ENCODE measurements at regions not wholly inside any gene's neighbourhood (a gene's known extent, or its start where the extent isn't known, plus 50 kb on each side); places are given as distances from the start of the nearest gene placed in this dataset.

GRCh38 chr13:75165543-75166230, 316.3 kb downstream of the TBC1D4 start:
- DNase-seq (ENCODE audit: low spot score in 2 of 2): no peak
- no peaks in the 10 kb centered on the region for H3K27me3 ChIP-seq (ENCODE audit: low read depth)
- H3K9me3 ChIP-seq: no peaks in the 10 kb centered on the region
- H3K36me3 ChIP-seq (replicated peaks): no peaks in the 10 kb centered on the region
- H3K4me3 ChIP-seq: no peak overlapping the region
- no peaks in the 10 kb centered on the region for H3K4me1 ChIP-seq
- in situ Hi-C loops (cut with MboI; ENCODE audit: low sequenced_read_pairs): no loop called here

DNA sequence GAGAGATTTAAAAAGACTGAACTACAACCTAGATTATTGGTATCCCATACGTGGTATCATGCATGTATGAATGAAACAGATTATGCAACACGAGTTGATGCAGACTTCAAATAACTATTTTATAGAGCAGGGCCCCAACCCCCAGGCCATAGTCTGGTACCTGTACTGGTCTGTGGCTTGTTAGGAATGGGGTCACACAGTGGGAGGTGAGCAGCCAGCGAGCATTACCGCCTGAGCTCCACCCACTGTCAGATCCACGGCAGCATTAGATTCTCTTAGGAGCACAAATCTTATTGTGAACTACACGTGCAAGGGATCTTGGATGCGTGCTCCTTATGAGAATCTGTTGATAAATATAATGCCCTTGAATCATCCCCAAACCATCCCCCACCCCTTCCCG, 320.2 kb downstream of the TBC1D4 start:
- no peaks in the 10 kb centered on the region for H3K4me1 ChIP-seq
- in situ Hi-C loops (cut with MboI; ENCODE audit: low sequenced_read_pairs): no loop called here
- no peaks in the 10 kb centered on the region for H3K27me3 ChIP-seq (ENCODE audit: low read depth)
- H3K36me3 ChIP-seq (replicated peaks): no peaks in the 10 kb centered on the region
- no peak overlapping the region for H3K4me3 ChIP-seq
- DNase-seq (ENCODE audit: low spot score in 2 of 2): no peak
- H3K9me3 ChIP-seq: no peaks in the 10 kb centered on the region

DNA sequence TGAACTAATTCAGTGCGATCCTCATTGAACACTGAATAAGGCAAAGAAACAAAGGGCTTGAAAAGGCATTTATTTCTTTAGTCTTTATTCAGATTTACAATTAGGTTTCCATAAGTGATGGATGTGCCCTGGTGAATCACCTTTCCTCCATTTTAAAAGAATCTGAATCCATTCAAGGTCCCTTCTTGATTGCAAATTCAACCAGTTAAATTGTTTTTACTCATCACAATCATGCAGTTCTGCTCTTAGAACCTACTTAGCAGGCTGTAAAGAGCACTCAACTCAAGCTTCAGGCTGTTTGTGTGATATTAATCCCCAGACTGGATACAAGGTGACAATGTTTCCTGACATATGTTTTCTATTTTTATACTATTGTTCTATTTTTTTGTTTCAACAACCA, 321.0 kb downstream of the TBC1D4 start:
- DNase-seq (ENCODE audit: low spot score in 2 of 2): no peak
- Histone ChIP-seq H3K36me3 (replicated peaks) (no peaks in the 10 kb centered on the region), H3K4me3 (no peak overlapping the region), H3K27me3 (ENCODE audit: low read depth) (no peaks in the 10 kb centered on the region), H3K4me1 (no peaks in the 10 kb centered on the region), H3K9me3 (no peaks in the 10 kb centered on the region)
- in situ Hi-C loops (cut with MboI; ENCODE audit: low sequenced_read_pairs): no loop called here

DNA sequence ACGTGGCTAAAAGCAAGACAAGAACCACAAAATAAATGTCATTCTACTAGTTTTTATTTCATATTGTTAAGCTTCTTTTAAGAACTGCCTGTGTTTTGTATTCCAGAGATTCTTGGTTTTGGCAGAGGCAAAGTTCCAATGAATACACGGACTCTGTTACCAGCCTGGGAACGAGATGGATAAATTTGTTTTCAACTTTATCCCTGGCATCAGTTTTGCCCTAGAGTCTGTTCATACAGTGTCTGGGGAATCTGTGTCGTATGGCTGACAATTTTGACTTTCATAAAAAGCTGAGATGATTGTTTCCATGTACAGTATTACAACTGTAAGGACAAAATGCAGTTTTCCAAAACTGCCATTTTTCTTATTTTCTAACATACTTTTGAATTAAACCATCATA, 327.6 kb downstream of the TBC1D4 start:
- no peaks in the 10 kb centered on the region for H3K27me3 ChIP-seq (ENCODE audit: low read depth)
- H3K36me3 ChIP-seq (replicated peaks): no peaks in the 10 kb centered on the region
- in situ Hi-C loops (cut with MboI; ENCODE audit: low sequenced_read_pairs): no loop called here
- no peaks in the 10 kb centered on the region for H3K4me1 ChIP-seq
- DNase-seq (ENCODE audit: low spot score in 2 of 2): no peak
- H3K9me3 ChIP-seq: no peaks in the 10 kb centered on the region
- H3K4me3 ChIP-seq: no peak overlapping the region

- no peaks in the 10 kb centered on the region for H3K9me3 ChIP-seq
- in situ Hi-C loops (cut with MboI; ENCODE audit: low sequenced_read_pairs): no loop called here
- no peaks in the 10 kb centered on the region for H3K4me1 ChIP-seq
- H3K27me3 ChIP-seq (ENCODE audit: low read depth): no peaks in the 10 kb centered on the region
- H3K36me3 ChIP-seq (replicated peaks): no peaks in the 10 kb centered on the region
- DNase-seq (ENCODE audit: low spot score in 2 of 2): no peak
- no peak overlapping the region for H3K4me3 ChIP-seq
These were observed 328.1 kb downstream of the TBC1D4 start for GRCh38 chr13:75153834-75154233.

DNA sequence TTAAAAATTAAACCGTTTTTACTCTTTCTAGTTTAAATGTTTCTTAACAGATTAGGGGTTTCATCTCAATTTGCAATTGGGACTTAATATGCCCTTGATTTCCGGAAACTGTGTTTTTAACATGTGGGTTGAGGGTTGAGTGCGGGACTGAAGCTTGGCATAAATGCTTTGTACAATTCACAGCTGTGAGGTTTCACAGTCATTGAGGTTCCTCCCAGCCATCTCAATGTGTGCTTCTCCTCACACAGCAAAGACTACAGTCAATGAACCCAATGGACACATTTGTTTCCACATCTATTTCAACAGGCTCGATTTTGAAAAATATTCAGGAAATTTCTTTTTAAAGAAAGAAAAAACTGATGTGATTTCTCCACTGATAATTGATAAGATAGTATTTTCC, 328.6 kb downstream of the TBC1D4 start:
- Histone ChIP-seq H3K36me3 (replicated peaks) (no peaks in the 10 kb centered on the region), H3K9me3 (no peaks in the 10 kb centered on the region), H3K4me1 (no peaks in the 10 kb centered on the region), H3K4me3 (no peak overlapping the region), H3K27me3 (ENCODE audit: low read depth) (no peaks in the 10 kb centered on the region)
- in situ Hi-C loops (cut with MboI; ENCODE audit: low sequenced_read_pairs): no loop called here
- no peak for DNase-seq (ENCODE audit: low spot score in 2 of 2)

- no peak for DNase-seq (ENCODE audit: low spot score in 2 of 2)
- Histone ChIP-seq H3K4me3 (no peak overlapping the region), H3K9me3 (no peaks in the 10 kb centered on the region), H3K27me3 (ENCODE audit: low read depth) (no peaks in the 10 kb centered on the region), H3K4me1 (no peaks in the 10 kb centered on the region), H3K36me3 (replicated peaks) (no peaks in the 10 kb centered on the region)
- in situ Hi-C loops (cut with MboI; ENCODE audit: low sequenced_read_pairs): no loop called here
These were observed 330.8 kb downstream of the TBC1D4 start for GRCh38 chr13:75151081-75151643.

GRCh38 chr13:75149776-75150175, 332.2 kb downstream of the TBC1D4 start:
- DNase-seq (ENCODE audit: low spot score in 2 of 2): no peak
- in situ Hi-C loops (cut with MboI; ENCODE audit: low sequenced_read_pairs): no loop called here
- Histone ChIP-seq H3K4me1 (no peaks in the 10 kb centered on the region), H3K9me3 (no peaks in the 10 kb centered on the region), H3K36me3 (replicated peaks) (no peaks in the 10 kb centered on the region), H3K27me3 (ENCODE audit: low read depth) (no peaks in the 10 kb centered on the region), H3K4me3 (no peak overlapping the region)

- DNase-seq (ENCODE audit: low spot score in 2 of 2): no peak
- in situ Hi-C loops (cut with MboI; ENCODE audit: low sequenced_read_pairs): no loop called here
- Histone ChIP-seq H3K27me3 (ENCODE audit: low read depth) (no peaks in the 10 kb centered on the region), H3K9me3 (no peaks in the 10 kb centered on the region), H3K4me1 (no peaks in the 10 kb centered on the region), H3K36me3 (replicated peaks) (no peaks in the 10 kb centered on the region), H3K4me3 (no peak overlapping the region)
These were observed 334.0 kb downstream of the TBC1D4 start for GRCh38 chr13:75147946-75148345.

DNA sequence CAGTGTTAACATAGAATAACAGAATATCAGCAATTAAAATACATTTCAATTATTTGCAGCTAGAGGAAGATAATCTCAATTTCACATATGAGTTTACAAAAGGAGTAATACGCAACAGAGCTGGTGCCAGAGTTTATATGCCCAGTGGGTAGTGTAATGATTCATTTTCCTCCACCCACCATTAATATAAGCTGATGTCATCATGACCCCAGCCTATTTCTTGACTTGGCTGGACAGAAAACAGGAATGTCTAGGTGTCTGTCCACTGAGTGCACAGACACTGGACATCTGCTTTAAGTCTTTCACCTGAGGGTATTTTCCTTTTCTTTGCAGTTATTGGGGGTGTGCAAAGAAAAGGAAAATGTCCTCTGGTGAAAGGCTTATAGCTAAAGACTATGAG, 335.5 kb downstream of the TBC1D4 start:
- no peaks in the 10 kb centered on the region for H3K27me3 ChIP-seq (ENCODE audit: low read depth)
- H3K4me1 ChIP-seq: no peaks in the 10 kb centered on the region
- H3K9me3 ChIP-seq: no peaks in the 10 kb centered on the region
- H3K4me3 ChIP-seq: no peak overlapping the region
- DNase-seq (ENCODE audit: low spot score in 2 of 2): no peak
- in situ Hi-C loops (cut with MboI; ENCODE audit: low sequenced_read_pairs): no loop called here
- no peaks in the 10 kb centered on the region for H3K36me3 ChIP-seq (replicated peaks)

DNA sequence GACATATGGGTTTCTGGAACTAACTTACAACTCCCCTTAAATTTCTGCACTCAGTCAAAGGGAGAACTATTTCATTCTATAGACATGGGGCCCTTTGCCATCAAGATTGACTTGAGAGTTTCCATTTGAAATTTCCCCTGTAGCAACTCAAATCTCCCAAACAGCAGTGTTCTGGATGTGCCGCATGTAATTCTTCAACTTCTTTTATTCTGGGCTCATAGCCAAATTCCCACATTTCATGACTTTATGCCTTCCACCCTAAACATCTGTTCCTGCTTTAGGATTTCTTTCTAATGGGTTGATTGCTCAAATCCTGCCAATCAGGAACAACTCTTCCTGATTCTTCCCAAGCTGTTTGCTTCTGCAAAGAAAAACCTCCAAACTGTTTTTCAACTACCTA, 336.0 kb downstream of the TBC1D4 start:
- H3K4me3 ChIP-seq: no peak overlapping the region
- in situ Hi-C loops (cut with MboI; ENCODE audit: low sequenced_read_pairs): no loop called here
- H3K36me3 ChIP-seq (replicated peaks): no peaks in the 10 kb centered on the region
- no peaks in the 10 kb centered on the region for H3K9me3 ChIP-seq
- no peak for DNase-seq (ENCODE audit: low spot score in 2 of 2)
- H3K4me1 ChIP-seq: no peaks in the 10 kb centered on the region
- no peaks in the 10 kb centered on the region for H3K27me3 ChIP-seq (ENCODE audit: low read depth)

GRCh38 chr13:75139291-75139690, 342.7 kb downstream of the TBC1D4 start:
- no peak for DNase-seq (ENCODE audit: low spot score in 2 of 2)
- Histone ChIP-seq H3K36me3 (replicated peaks) (no peaks in the 10 kb centered on the region), H3K27me3 (ENCODE audit: low read depth) (no peaks in the 10 kb centered on the region), H3K9me3 (no peaks in the 10 kb centered on the region), H3K4me1 (no peaks in the 10 kb centered on the region), H3K4me3 (no peak overlapping the region)
- in situ Hi-C loops (cut with MboI; ENCODE audit: low sequenced_read_pairs): no loop called here

GRCh38 chr13:75137911-75138571, 343.9 kb downstream of the TBC1D4 start:
- Histone ChIP-seq H3K36me3 (replicated peaks) (no peaks in the 10 kb centered on the region), H3K9me3 (no peaks in the 10 kb centered on the region), H3K27me3 (ENCODE audit: low read depth) (no peaks in the 10 kb centered on the region), H3K4me3 (no peak overlapping the region), H3K4me1 (no peaks in the 10 kb centered on the region)
- in situ Hi-C loops (cut with MboI; ENCODE audit: low sequenced_read_pairs): no loop called here
- no peak for DNase-seq (ENCODE audit: low spot score in 2 of 2)

GRCh38 chr13:75136151-75136550, 345.8 kb downstream of the TBC1D4 start:
- no peak for DNase-seq (ENCODE audit: low spot score in 2 of 2)
- Histone ChIP-seq H3K27me3 (ENCODE audit: low read depth) (no peaks in the 10 kb centered on the region), H3K4me1 (no peaks in the 10 kb centered on the region), H3K4me3 (no peak overlapping the region), H3K36me3 (replicated peaks) (no peaks in the 10 kb centered on the region), H3K9me3 (no peaks in the 10 kb centered on the region)
- in situ Hi-C loops (cut with MboI; ENCODE audit: low sequenced_read_pairs): no loop called here
